IMR-90 (cell line): ENCODE measurements at regions not wholly inside any gene's neighbourhood (a gene's known extent, or its start where the extent isn't known, plus 50 kb on each side); places are given as distances from the start of the nearest gene placed in this dataset.
A peak's percentile ranks its signal among the peaks of the same experiment; 100 is the strongest.

Experiments used
- ATAC-seq: fragments of 200-7000 bp; cut with Tn5 transposase; 2 replicates; pipeline ENCODE4 v1.9.1; 2020; ENCODE audit warnings: low read depth, mild to moderate bottlenecking, moderate library complexity
- BruUV-seq: library from RNA; stranded (reverse); fragments of 400-500 nt; replicated peaks from 2 replicates; lab custom pipeline; 2021; lab: Mats Ljungman, UMichigan
- CTCF ChIA-PET: fragments of 300-600 bp; formaldehyde crosslinking; extraction: SDS; loops from one replicate; lab custom pipeline; 2021; ENCODE audit warnings: antibody characterized with exemption; lab: Yijun Ruan, JAX
- POLR2A ChIA-PET: fragments of 300-600 bp; sonication (Branson Sonifier 250); formaldehyde crosslinking; loops from one replicate; lab custom pipeline; 2022; ENCODE audit warnings: antibody characterized with exemption; ENCODE audit not compliant: unreplicated experiment; lab: Charles Lee
- DNase-seq: peaks from one replicate; pipeline ENCODE4 v3.0.0; 2013
- H2AFZ ChIP-seq: replicated peaks from 2 replicates; pipeline ENCODE3; 2013; ENCODE audit warnings: low read length, mild to moderate bottlenecking; ENCODE audit not compliant: poor library complexity
- H2AK5ac ChIP-seq: 2 replicates; pipeline ENCODE4 v1.6.1; 2013; ENCODE audit warnings: low read depth, low read length, inconsistent platforms
- H2AK9ac ChIP-seq: replicated peaks from 2 replicates; pipeline ENCODE3; 2013; ENCODE audit warnings: mild to moderate bottlenecking, low read depth, low read length, moderate library complexity; ENCODE audit not compliant: poor library complexity
- H2BK120ac ChIP-seq: 2 replicates; pipeline ENCODE4 v1.6.1; 2013; ENCODE audit warnings: low read depth, low read length, inconsistent platforms
- H2BK15ac ChIP-seq: 3 replicates; pipeline ENCODE4 v1.6.1; 2013; ENCODE audit warnings: low read depth, low read length, inconsistent platforms
- H2BK20ac ChIP-seq: 2 replicates; pipeline ENCODE4 v1.6.1; 2013; ENCODE audit warnings: low read depth, mild to moderate bottlenecking, inconsistent platforms, low read length, moderate library complexity
- H2BK5ac ChIP-seq: 2 replicates; pipeline ENCODE4 v1.6.1; 2013; ENCODE audit warnings: mild to moderate bottlenecking, low read depth, low read length, inconsistent platforms; ENCODE audit not compliant: poor library complexity, severe bottlenecking
- H3K14ac ChIP-seq: replicated peaks from 2 replicates; pipeline ENCODE4 v1.6.1; 2013; ENCODE audit warnings: low read depth, low read length, inconsistent platforms
- H3K18ac ChIP-seq: 2 replicates; pipeline ENCODE4 v1.6.1; 2013; ENCODE audit warnings: low read depth, low read length, control low read depth
- H3K23ac ChIP-seq: 2 replicates; pipeline ENCODE4 v1.6.1; 2013; ENCODE audit warnings: low read depth, low read length, inconsistent platforms
- H3K27ac ChIP-seq: 2 replicates; pipeline ENCODE4 v1.5.1; 2013; ENCODE audit warnings: mild to moderate bottlenecking, control low read depth, low read length; ENCODE audit not compliant: insufficient read depth
- H3K27me3 ChIP-seq: 2 replicates; pipeline ENCODE4 v1.6.1; 2013; ENCODE audit warnings: low read length; ENCODE audit not compliant: control insufficient read depth, insufficient read depth
- H3K36me3 ChIP-seq: 2 replicates; pipeline ENCODE4 v1.6.1; 2013; ENCODE audit warnings: low read length, mixed read lengths; ENCODE audit not compliant: control insufficient read depth, insufficient read depth
- H3K4ac ChIP-seq: 2 replicates; pipeline ENCODE4 v1.6.1; 2013; ENCODE audit warnings: low read depth, low read length, inconsistent platforms
- H3K4me1 ChIP-seq: 2 replicates; pipeline ENCODE4 v1.6.1; 2013; ENCODE audit warnings: low read length, mixed read lengths; ENCODE audit not compliant: control insufficient read depth, insufficient read depth
- H3K4me2 ChIP-seq: 2 replicates; pipeline ENCODE4 v1.6.1; 2013; ENCODE audit warnings: low read depth, mild to moderate bottlenecking, control low read depth, low read length, moderate library complexity
- H3K4me3 ChIP-seq: 2 replicates; pipeline ENCODE4 v1.5.1; 2013; ENCODE audit warnings: low read depth, mild to moderate bottlenecking, control low read depth, low read length, moderate library complexity; ENCODE audit not compliant: insufficient read depth
- H3K56ac ChIP-seq: 2 replicates; pipeline ENCODE4 v1.6.1; 2013; ENCODE audit warnings: low read length, inconsistent platforms; ENCODE audit not compliant: insufficient read depth; ENCODE audit errors: extremely low read depth
- H3K79me1 ChIP-seq, 2 experiments: 2 replicates each; pipeline ENCODE4 v1.6.1; 2013; ENCODE audit warnings: low read length in 2 of 2, inconsistent platforms in 1 of 2, low read depth in 1 of 2
- H3K9ac ChIP-seq: 2 replicates; pipeline ENCODE4 v1.6.1; 2013; ENCODE audit warnings: low read depth, low read length, control low read depth
- H3K9me1 ChIP-seq: 2 replicates; pipeline ENCODE4 v1.6.1; 2013; ENCODE audit warnings: low read length, inconsistent platforms; ENCODE audit not compliant: insufficient read depth
- H3K9me3 ChIP-seq: 2 replicates; pipeline ENCODE4 v1.6.1; 2013; ENCODE audit warnings: low read length; ENCODE audit not compliant: control insufficient read depth, insufficient read depth
- H4K20me1 ChIP-seq: 2 replicates; pipeline ENCODE4 v1.6.1; 2013; ENCODE audit warnings: low read length, inconsistent platforms; ENCODE audit not compliant: insufficient read depth
- H4K5ac ChIP-seq: 2 replicates; pipeline ENCODE4 v1.6.1; 2013; ENCODE audit warnings: mild to moderate bottlenecking, low read depth, low read length, control low read depth
- H4K8ac ChIP-seq, 2 experiments: 2 replicates each; pipeline ENCODE4 v1.6.1; 2013; ENCODE audit warnings: low read depth in 2 of 2, low read length in 2 of 2, control low read depth in 1 of 2, inconsistent platforms in 1 of 2
- H4K91ac ChIP-seq: 2 replicates; pipeline ENCODE4 v1.6.1; 2013; ENCODE audit warnings: low read depth, low read length, inconsistent platforms; ENCODE audit not compliant: insufficient read depth
- CHD1 ChIP-seq: IDR thresholded peaks from 2 replicates; pipeline ENCODE4 v1.6.1; 2012; ENCODE audit warnings: low read depth, low read length, improper control_type of control experiment
- CTCF ChIP-seq: conservative IDR thresholded peaks from 2 replicates; pipeline ENCODE4 v1.5.1; 2012; ENCODE audit warnings: mild to moderate bottlenecking, low read depth, low read length, improper control_type of control experiment
- ELK1 ChIP-seq: fragments of 150-350 bp; IDR thresholded peaks from 2 replicates; pipeline ENCODE4 v1.6.1; 2016; ENCODE audit warnings: low read depth, mild to moderate bottlenecking, low read length, moderate library complexity, borderline replicate concordance
- MAZ ChIP-seq: IDR thresholded peaks from 2 replicates; pipeline ENCODE4 v1.6.1; 2012; ENCODE audit warnings: low read depth, mild to moderate bottlenecking, low read length, improper control_type of control experiment, moderate library complexity, borderline replicate concordance
- MXI1 ChIP-seq: IDR thresholded peaks from 2 replicates; pipeline ENCODE4 v1.6.1; 2012; ENCODE audit warnings: low read depth, mild to moderate bottlenecking, low read length, moderate library complexity, borderline replicate concordance
- NFE2L2 ChIP-seq: fragments of 150-350 bp; IDR thresholded peaks from 2 replicates; pipeline ENCODE4 v1.6.1; 2016; ENCODE audit warnings: low read depth, mild to moderate bottlenecking, low read length
- POLR2A ChIP-seq: IDR thresholded peaks from 2 replicates; pipeline ENCODE4 v1.6.1; 2012; ENCODE audit warnings: mild to moderate bottlenecking, low read depth, low read length
- RCOR1 ChIP-seq: IDR thresholded peaks from 2 replicates; pipeline ENCODE4 v1.6.1; 2012; ENCODE audit warnings: mild to moderate bottlenecking, low read length, improper control_type of control experiment; ENCODE audit not compliant: insufficient replicate concordance
- RFX5 ChIP-seq: IDR thresholded peaks from 2 replicates; pipeline ENCODE4 v1.8.0; 2012; ENCODE audit warnings: low read depth, mild to moderate bottlenecking, low read length, moderate library complexity
- USF2 ChIP-seq: fragments of 150-350 bp; IDR thresholded peaks from 2 replicates; pipeline ENCODE4 v1.6.1; 2017; ENCODE audit warnings: mild to moderate bottlenecking, antibody characterized with exemption, low read length, low read depth
- WGBS, 2 experiments: methylation state at CpG; one replicate each; pipeline versions ENCODE4 v1.1.5 to v1.1.7; 2013; ENCODE audit warnings: missing lambda C conversion rate in 2 of 2; ENCODE audit not compliant: insufficient read length in 1 of 2; ENCODE audit errors: extremely low coverage in 2 of 2; 5-methylcytosine and 5-hydroxymethylcytosine counted together
- dilution Hi-C: fragments of 300-500 bp; cut with HindIII; formaldehyde crosslinking; loops from one replicate; pipeline ENCODE4 v1.14.3; 2018; ENCODE audit warnings: low sequenced_read_pairs; ENCODE audit not compliant: unreplicated experiment
- in situ Hi-C: fragments of 300-500 bp; cut with MboI; formaldehyde crosslinking; loops from 3 replicates; pipeline ENCODE4 v1.14.3; 2019; ENCODE audit warnings: low sequenced_read_pairs, inconsistent platforms, mixed read lengths
- intact Hi-C: fragments of 100-400 bp; cut with micrococcal nuclease; formaldehyde crosslinking; loops from 2 replicates; pipeline ENCODE4 v1.10.0; 2022

GRCh38 chr6:74268815-74269599 lies 573.0 kb downstream of the CD109 start:
- BruUV-seq: no TSS peak
- peak overlapping the region; percentile 43 for H2BK5ac ChIP-seq
- H3K79me1 ChIP-seq: no peaks in the 10 kb centered on the region
- peak overlapping the region in 1 of 2 experiments; percentile 70; a peak in 1 of 4 replicates for H4K8ac ChIP-seq
- no peak overlapping the region; the same call in 1 of the 2 replicates for H3K56ac ChIP-seq
- H2BK15ac ChIP-seq: peak overlapping the region; percentile 40; the same call in 1 of the 3 replicates
- H4K20me1 ChIP-seq: no peaks in the 10 kb centered on the region
- no peaks in the 10 kb centered on the region for H3K27me3 ChIP-seq
- no peak overlapping the region for H3K9ac ChIP-seq
- peak overlapping the region; percentile 46; the same call in 1 of the 2 replicates for H3K4me2 ChIP-seq
- H4K91ac ChIP-seq: peak overlapping the region; percentile 14; the same call in 1 of the 2 replicates
- peaks cover 4% of the 10 kb centered on the region; the same call in 1 of the 2 replicates for H3K4me1 ChIP-seq
- intact Hi-C loops: no loop called here
- H2AK5ac ChIP-seq: 0 out of 2 replicates have a peak overlapping the region, but pooled peaks have one; percentile 5
- no peak overlapping the region for H3K4me3 ChIP-seq
- CTCF ChIA-PET: interaction anchor here (0.7 to 1.1 kb wide), 2 partner anchors 11 to 63 kb away, joined by 3 to 7 read pairs; no protein-coding TSS in a partner anchor
- H3K18ac ChIP-seq: peak overlapping the region; percentile 81
- H3K9me3 ChIP-seq: no peaks in the 10 kb centered on the region
- TF ChIP-seq CTCF (no peak), POLR2A (no peak), ELK1 (no peak), RCOR1 (no peak), RFX5 (no peak), MAZ (no peak), USF2 (no peak), CHD1 (no peak), NFE2L2 (no peak), MXI1 (no peak)
- H2AK9ac ChIP-seq: no peak overlapping the region
- peak overlapping the region; percentile 71 for H2BK20ac ChIP-seq
- peak overlapping the region; percentile 1 for H4K5ac ChIP-seq
- H2AFZ ChIP-seq: no peak overlapping the region
- in situ Hi-C loops: no loop called here
- H2BK120ac ChIP-seq: peak overlapping the region; percentile 62
- dilution Hi-C loops: no loop called here
- DNase-seq (peak; percentile 42), ATAC-seq (peak; percentile 75)
- POLR2A ChIA-PET: interaction anchor here (0.6 to 0.7 kb wide), 2 partner anchors 9 to 18 kb away, joined by 3 read pairs; no protein-coding TSS in a partner anchor
- WGBS, 2 experiments: no CpG with 5 or more reads among the region's 2 CpGs
- no peaks in the 10 kb centered on the region for H3K9me1 ChIP-seq
- H3K36me3 ChIP-seq: no peaks in the 10 kb centered on the region
- H3K14ac ChIP-seq: 0 out of 2 replicates have a peak overlapping the region, but pooled peaks have one; percentile 27
- H3K23ac ChIP-seq: no peak overlapping the region
- peak overlapping the region; percentile 21 for H3K4ac ChIP-seq
- peak overlapping the region; percentile 39; the same call in 1 of the 2 replicates for H3K27ac ChIP-seq
